Neural progenitor cell (in vitro differentiated cells): ENCODE measurements at regions not wholly inside any gene's neighbourhood (a gene's known extent, or its start where the extent isn't known, plus 50 kb on each side); places are given as distances from the start of the nearest gene placed in this dataset.

Source experiments
- DNase-seq: peaks from one replicate; pipeline ENCODE4 v3.0.0-alpha.2; 2016; ENCODE audit warnings: low spot score
- H2AFZ ChIP-seq: fragments of 200-600 bp; sonication (generic); replicated peaks from 2 replicates; pipeline ENCODE4 v1.6.1; 2016; ENCODE audit warnings: antibody characterized with exemption
- H3F3A ChIP-seq: fragments of 200-600 bp; sonication (generic); 2 replicates; pipeline ENCODE4 v1.6.1; 2016; ENCODE audit warnings: antibody characterized with exemption, low read depth
- H3K27ac ChIP-seq: fragments of 200-600 bp; sonication (generic); 2 replicates; pipeline ENCODE4 v1.5.1; 2016; ENCODE audit warnings: mild to moderate bottlenecking
- H3K27me3 ChIP-seq: fragments of 200-600 bp; sonication (generic); 2 replicates; pipeline ENCODE4 v1.6.1; 2016; ENCODE audit warnings: mild to moderate bottlenecking, moderate library complexity
- H3K36me3 ChIP-seq: fragments of 200-600 bp; sonication (generic); 2 replicates; pipeline ENCODE4 v1.5.1; 2016
- H3K4me1 ChIP-seq: fragments of 200-600 bp; sonication (generic); 2 replicates; pipeline ENCODE4 v1.6.1; 2016; ENCODE audit warnings: mixed run types
- H3K4me2 ChIP-seq: fragments of 200-600 bp; sonication (generic); 2 replicates; pipeline ENCODE4 v1.6.1; 2016
- H3K4me3 ChIP-seq: fragments of 200-600 bp; sonication (generic); 2 replicates; pipeline ENCODE4 v1.5.1; 2016
- H3K79me2 ChIP-seq: fragments of 200-600 bp; sonication (generic); 2 replicates; pipeline ENCODE4 v1.6.1; 2016; ENCODE audit warnings: low read depth
- H3K9ac ChIP-seq: fragments of 200-600 bp; sonication (generic); 2 replicates; pipeline ENCODE4 v1.6.1; 2016
- H3K9me3 ChIP-seq: fragments of 200-600 bp; sonication (generic); 2 replicates; pipeline ENCODE4 v1.5.1; 2016; ENCODE audit warnings: low read depth
- H4K20me1 ChIP-seq: fragments of 200-600 bp; sonication (generic); 2 replicates; pipeline ENCODE4 v1.6.1; 2016; ENCODE audit warnings: low read depth
- H3K27ac Mint-ChIP-seq: 3 replicates; pipeline ENCODE4 v1.8.0; 2021; ENCODE audit warnings: mixed read lengths
- H3K27me3 Mint-ChIP-seq: 2 replicates; pipeline ENCODE4 v1.8.0; 2022; ENCODE audit warnings: low read depth, mild to moderate bottlenecking, inconsistent platforms, moderate library complexity, mixed read lengths; ENCODE audit not compliant: insufficient read depth
- H3K36me3 Mint-ChIP-seq: 3 replicates; pipeline ENCODE4 v1.8.0; 2021; ENCODE audit warnings: mixed read lengths
- H3K4me1 Mint-ChIP-seq: 3 replicates; pipeline ENCODE4 v1.8.0; 2021; ENCODE audit warnings: mixed read lengths
- H3K4me3 Mint-ChIP-seq: 3 replicates; pipeline ENCODE4 v1.8.0; 2021; ENCODE audit warnings: mild to moderate bottlenecking, moderate library complexity, mixed read lengths
- H3K9me3 Mint-ChIP-seq: 3 replicates; pipeline ENCODE4 v1.8.0; 2020; ENCODE audit warnings: mixed read lengths
- CTCF ChIP-seq: fragments of 200-600 bp; sonication (generic); IDR thresholded peaks from 2 replicates; pipeline ENCODE4 v1.5.1; 2017; ENCODE audit warnings: antibody characterized with exemption, mild to moderate bottlenecking
- EZH2 ChIP-seq: fragments of 200-600 bp; sonication (generic); IDR thresholded peaks from 2 replicates; pipeline ENCODE4 v1.6.1; 2017; ENCODE audit warnings: antibody characterized with exemption, mild to moderate bottlenecking, moderate library complexity
- EZH2phosphoT487 ChIP-seq: fragments of 200-600 bp; sonication (generic); IDR thresholded peaks from 2 replicates; pipeline ENCODE4 v1.6.1; 2017; ENCODE audit warnings: antibody characterized with exemption

DNA sequence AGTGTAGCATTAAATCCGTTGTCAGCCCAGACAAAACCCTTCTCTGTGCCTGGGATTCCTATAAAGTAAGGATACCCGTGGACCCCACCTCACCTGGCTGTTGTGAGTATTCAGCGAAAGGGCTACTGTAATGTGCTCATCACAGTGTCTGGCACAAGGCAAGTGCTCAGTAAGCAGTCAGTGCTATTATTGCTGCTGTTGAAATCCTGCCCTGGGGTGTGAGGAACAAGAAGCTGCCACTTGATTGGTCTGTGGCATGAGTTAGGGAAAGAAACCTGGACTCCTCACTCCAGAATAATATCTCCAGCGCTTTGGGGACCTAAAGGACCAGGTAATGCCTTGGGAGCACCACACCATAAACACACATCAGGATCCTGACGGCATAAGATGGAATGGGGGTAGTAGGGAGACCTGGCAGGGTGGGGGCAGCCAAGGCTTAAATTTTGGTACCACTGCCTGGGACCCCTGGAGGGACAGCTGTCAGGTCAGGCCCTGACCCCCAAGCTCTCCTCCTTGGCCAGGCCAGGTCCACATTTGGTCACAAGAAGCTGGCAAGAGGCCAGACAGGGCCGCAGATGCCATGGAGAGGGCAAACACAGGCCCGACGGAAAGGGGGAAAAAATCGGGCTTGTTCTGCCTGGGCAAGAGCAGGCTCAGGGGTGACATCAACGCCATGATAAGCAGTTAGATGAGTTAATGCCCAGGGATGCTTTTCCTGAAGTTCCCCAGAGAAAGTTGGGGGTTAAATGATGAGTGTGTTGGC, 66.5 kb downstream of the MRPL14 start:
- no peak overlapping the region for H3K27ac Mint-ChIP-seq
- DNase-seq: no peak
- H3K9ac ChIP-seq: no peak overlapping the region

DNA sequence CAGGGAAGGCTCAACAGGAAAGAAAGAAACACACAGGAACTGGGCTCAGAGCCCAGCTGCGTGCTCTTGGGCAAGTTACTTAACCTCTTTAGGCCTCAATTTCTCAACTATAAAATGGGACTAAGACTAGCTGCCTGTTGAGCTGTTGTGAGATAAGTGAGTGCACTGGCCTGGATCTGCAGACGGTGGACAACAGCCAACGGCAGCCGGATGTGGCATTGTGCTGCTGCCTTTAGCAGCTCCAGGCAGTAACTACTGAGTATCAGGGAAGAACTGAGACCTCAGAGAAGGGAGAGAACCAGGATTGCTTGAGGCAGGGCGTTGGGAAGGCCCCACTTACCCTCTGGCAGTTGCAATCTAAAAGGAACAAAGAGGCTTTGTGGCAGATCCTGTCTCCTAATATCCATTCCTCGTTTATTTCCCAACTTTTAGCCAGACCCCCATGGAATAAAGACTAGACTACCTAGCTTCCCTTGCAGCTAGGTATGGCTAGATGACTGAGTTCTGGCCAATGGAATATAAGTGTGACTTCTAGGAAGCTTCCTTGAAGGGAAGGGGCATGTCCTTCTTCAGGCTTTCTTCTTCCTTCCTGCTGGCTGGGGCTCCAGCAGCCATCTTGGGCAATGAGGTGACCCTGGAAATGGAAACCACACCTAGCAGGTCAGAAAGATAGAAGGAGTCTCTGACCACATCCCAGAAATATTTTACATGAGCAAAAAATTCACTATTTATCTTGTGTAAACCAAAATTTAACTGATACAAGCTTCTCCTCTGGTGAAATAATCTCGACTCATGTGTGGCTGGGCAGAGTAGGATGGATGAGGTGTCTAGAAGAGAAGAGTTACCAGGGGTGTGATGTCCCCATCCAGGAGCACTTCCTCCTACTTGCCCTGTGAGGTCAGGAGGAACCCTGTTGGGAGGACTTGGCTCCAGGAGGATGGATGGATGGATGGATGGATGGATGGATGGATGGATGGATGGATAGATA, 67.6 kb downstream of the MRPL14 start:
- H3K27me3 ChIP-seq: no peaks in the 10 kb centered on the region
- no peaks in the 10 kb centered on the region for H3K79me2 ChIP-seq
- H3F3A ChIP-seq: no peaks in the 10 kb centered on the region
- no peak for DNase-seq
- no peaks in the 10 kb centered on the region for H4K20me1 ChIP-seq
- Mint-ChIP-seq H3K9me3 (peaks cover 3% of the 10 kb centered on the region), H3K4me3 (no peak overlapping the region), H3K36me3 (no peaks in the 10 kb centered on the region), H3K27me3 (peaks cover 8% of the 10 kb centered on the region), H3K27ac (no peak overlapping the region), H3K4me1 (peaks cover 26% of the 10 kb centered on the region)
- H3K27ac ChIP-seq: no peak overlapping the region
- no peak overlapping the region for H2AFZ ChIP-seq
- H3K4me1 ChIP-seq: no peaks in the 10 kb centered on the region
- H3K4me3 ChIP-seq: no peak overlapping the region
- H3K4me2 ChIP-seq: no peak overlapping the region
- no peaks in the 10 kb centered on the region for H3K9me3 ChIP-seq
- H3K36me3 ChIP-seq: no peaks in the 10 kb centered on the region
- H3K9ac ChIP-seq: no peak overlapping the region
- TF ChIP-seq CTCF (no peak), EZH2 (no peak), EZH2phosphoT487 (no peak)

More for the DNA sequence above, 66.5 kb downstream of the MRPL14 start:
- peaks cover 7% of the 10 kb centered on the region for H3K27me3 Mint-ChIP-seq
- no peak overlapping the region for H3K4me3 Mint-ChIP-seq
- Histone ChIP-seq H3K27me3 (no peaks in the 10 kb centered on the region), H3K27ac (no peak overlapping the region), H3K4me1 (no peaks in the 10 kb centered on the region), H3K9me3 (no peaks in the 10 kb centered on the region), H4K20me1 (no peaks in the 10 kb centered on the region), H3F3A (no peaks in the 10 kb centered on the region), H3K4me3 (no peak overlapping the region), H3K79me2 (no peaks in the 10 kb centered on the region), H3K36me3 (no peaks in the 10 kb centered on the region), H3K4me2 (no peak overlapping the region), H2AFZ (no peak overlapping the region)
- H3K4me1 Mint-ChIP-seq: peaks cover 24% of the 10 kb centered on the region
- TF ChIP-seq EZH2phosphoT487 (no peak), EZH2 (no peak), CTCF (no peak)
- H3K9me3 Mint-ChIP-seq: peaks cover 3% of the 10 kb centered on the region
- H3K36me3 Mint-ChIP-seq: no peaks in the 10 kb centered on the region

GRCh38 chr6:44058617-44059358, 68.5 kb downstream of the MRPL14 start:
- peaks cover 23% of the 10 kb centered on the region for H3K4me1 Mint-ChIP-seq
- H3K27ac Mint-ChIP-seq: no peak overlapping the region
- Histone ChIP-seq H2AFZ (no peak overlapping the region), H3K79me2 (no peaks in the 10 kb centered on the region), H3K4me1 (no peaks in the 10 kb centered on the region), H3K9ac (no peak overlapping the region), H3K27ac (no peak overlapping the region), H3F3A (no peaks in the 10 kb centered on the region), H3K4me2 (no peak overlapping the region), H3K36me3 (no peaks in the 10 kb centered on the region), H3K4me3 (no peak overlapping the region), H3K27me3 (no peaks in the 10 kb centered on the region), H3K9me3 (no peaks in the 10 kb centered on the region), H4K20me1 (no peaks in the 10 kb centered on the region)
- no peak overlapping the region for H3K4me3 Mint-ChIP-seq
- TF ChIP-seq CTCF (no peak), EZH2phosphoT487 (no peak), EZH2 (no peak)
- no peak for DNase-seq
- H3K36me3 Mint-ChIP-seq: no peaks in the 10 kb centered on the region
- peaks cover 8% of the 10 kb centered on the region for H3K27me3 Mint-ChIP-seq
- H3K9me3 Mint-ChIP-seq: peaks cover 3% of the 10 kb centered on the region
